H9 (cell line): ENCODE measurements at regions not wholly inside any gene's neighbourhood (a gene's known extent, or its start where the extent isn't known, plus 50 kb on each side); places are given as distances from the start of the nearest gene placed in this dataset.

ENCODE experiments used
- DNase-seq: peaks from one replicate; pipeline ENCODE4 v3.0.0-alpha.2; 2017
- H2AFZ ChIP-seq: one replicate; pipeline ENCODE4 v1.6.1; 2013; ENCODE audit warnings: mild to moderate bottlenecking, low read length, control low read depth, moderate library complexity
- H2AK5ac ChIP-seq: 2 replicates; pipeline ENCODE4 v1.6.1; 2013; ENCODE audit warnings: low read length, control low read depth, mixed read lengths; ENCODE audit not compliant: insufficient read length
- H2BK120ac ChIP-seq: one replicate; pipeline ENCODE4 v1.6.1; 2013; ENCODE audit warnings: low read depth, mild to moderate bottlenecking, low read length, control low read depth, inconsistent platforms; ENCODE audit not compliant: poor library complexity, severe bottlenecking
- H2BK12ac ChIP-seq: 2 replicates; pipeline ENCODE4 v1.6.1; 2013; ENCODE audit warnings: low read length, control low read depth, mixed read lengths, low read depth; ENCODE audit not compliant: insufficient read length
- H2BK15ac ChIP-seq: 2 replicates; pipeline ENCODE4 v1.6.1; 2013; ENCODE audit warnings: low read depth, low read length, control low read depth
- H2BK20ac ChIP-seq: one replicate; pipeline ENCODE4 v1.6.1; 2013; ENCODE audit warnings: low read depth, mild to moderate bottlenecking, low read length, control low read depth, inconsistent platforms; ENCODE audit not compliant: poor library complexity, severe bottlenecking
- H2BK5ac ChIP-seq: 2 replicates; pipeline ENCODE4 v1.6.1; 2013; ENCODE audit warnings: low read length, control low read depth, mixed read lengths; ENCODE audit not compliant: insufficient read length
- H3K14ac ChIP-seq: 2 replicates; pipeline ENCODE4 v1.6.1; 2013; ENCODE audit warnings: low read length, control low read depth; ENCODE audit not compliant: insufficient read depth
- H3K18ac ChIP-seq: 2 replicates; pipeline ENCODE4 v1.6.1; 2013; ENCODE audit warnings: low read depth, mild to moderate bottlenecking, mixed read lengths, low read length, control low read depth; ENCODE audit not compliant: insufficient read length
- H3K23ac ChIP-seq: 2 replicates; pipeline ENCODE4 v1.6.1; 2013; ENCODE audit warnings: low read length, control low read depth, mixed read lengths, low read depth; ENCODE audit not compliant: insufficient read length
- H3K23me2 ChIP-seq: 2 replicates; pipeline ENCODE4 v1.6.1; 2013; ENCODE audit warnings: low read depth, mild to moderate bottlenecking, mixed read lengths, low read length, control low read depth; ENCODE audit not compliant: insufficient read length, poor library complexity, severe bottlenecking
- H3K27ac ChIP-seq: 2 replicates; pipeline ENCODE4 v1.5.1; 2013; ENCODE audit warnings: low read length, control low read depth, mixed read lengths, low read depth; ENCODE audit not compliant: insufficient read length
- H3K27me3 ChIP-seq: 2 replicates; pipeline ENCODE4 v1.6.1; 2013; ENCODE audit warnings: low read length, control low read depth, inconsistent platforms; ENCODE audit not compliant: insufficient read depth
- H3K4ac ChIP-seq: 2 replicates; pipeline ENCODE4 v1.6.1; 2013; ENCODE audit warnings: low read depth, mild to moderate bottlenecking, control low read depth, inconsistent platforms, low read length, moderate library complexity
- H3K4me1 ChIP-seq: 2 replicates; pipeline ENCODE4 v1.6.1; 2013; ENCODE audit warnings: low read length, control low read depth, inconsistent platforms; ENCODE audit not compliant: insufficient read depth
- H3K4me2 ChIP-seq: 2 replicates; pipeline ENCODE4 v1.6.1; 2013; ENCODE audit warnings: low read length, control low read depth, mixed read lengths; ENCODE audit not compliant: insufficient read length, insufficient read depth
- H3K56ac ChIP-seq: 2 replicates; pipeline ENCODE4 v1.6.1; 2013; ENCODE audit warnings: low read depth, mild to moderate bottlenecking, mixed read lengths, low read length, control low read depth; ENCODE audit not compliant: insufficient read length
- H3K79me1 ChIP-seq: 2 replicates; pipeline ENCODE4 v1.6.1; 2013; ENCODE audit warnings: low read depth, mild to moderate bottlenecking, moderate library complexity, low read length, control low read depth, inconsistent platforms; ENCODE audit not compliant: insufficient read depth, poor library complexity, severe bottlenecking
- H3K79me2 ChIP-seq: 2 replicates; pipeline ENCODE4 v1.6.1; 2013; ENCODE audit warnings: low read length, control low read depth, inconsistent platforms; ENCODE audit not compliant: insufficient read depth
- H3K9ac ChIP-seq: 2 replicates; pipeline ENCODE4 v1.6.1; 2013; ENCODE audit warnings: low read length, control low read depth, mixed read lengths; ENCODE audit not compliant: insufficient read length; ENCODE audit errors: extremely low read depth
- H3K9me3 ChIP-seq: one replicate; pipeline ENCODE4 v1.6.1; 2013; ENCODE audit warnings: low read depth, low read length, inconsistent platforms; ENCODE audit not compliant: control insufficient read depth
- H3T11ph ChIP-seq: one replicate; pipeline ENCODE4 v1.6.1; 2013; ENCODE audit warnings: mild to moderate bottlenecking, low read length, control low read depth, inconsistent platforms
- H4K20me1 ChIP-seq: one replicate; pipeline ENCODE4 v1.6.1; 2013; ENCODE audit not compliant: control insufficient read depth, insufficient read length, insufficient read depth
- H4K5ac ChIP-seq: 2 replicates; pipeline ENCODE4 v1.6.1; 2013; ENCODE audit warnings: low read depth, mild to moderate bottlenecking, mixed read lengths, low read length, control low read depth; ENCODE audit not compliant: insufficient read length
- H4K8ac ChIP-seq: replicated peaks from 2 replicates; pipeline ENCODE4 v1.6.1; 2013; ENCODE audit warnings: low read length, control low read depth, mixed read lengths, low read depth; ENCODE audit not compliant: insufficient read length
- H4K91ac ChIP-seq: 2 replicates; pipeline ENCODE4 v1.6.1; 2013; ENCODE audit warnings: low read depth, mild to moderate bottlenecking, moderate library complexity, mixed read lengths, low read length, control low read depth; ENCODE audit not compliant: insufficient read length
- H3K27ac Mint-ChIP-seq, 3 experiments: 2 replicates in 2 of 3; 3 replicates in 1 of 3; pipeline ENCODE4 v1.8.0; 2020 to 2021; ENCODE audit warnings: mixed read lengths in 3 of 3, mild to moderate bottlenecking in 1 of 3, moderate library complexity in 1 of 3
- H3K27me3 Mint-ChIP-seq: 2 replicates; pipeline ENCODE4 v1.8.0; 2021; ENCODE audit warnings: low read depth, mild to moderate bottlenecking, moderate library complexity, mixed read lengths
- H3K36me3 Mint-ChIP-seq, 3 experiments: 2 replicates in 2 of 3; 3 replicates in 1 of 3; pipeline ENCODE4 v1.8.0; 2020 to 2021; ENCODE audit warnings: low read depth in 3 of 3, mixed read lengths in 3 of 3; ENCODE audit not compliant: insufficient read depth in 1 of 3
- H3K4me1 Mint-ChIP-seq, 2 experiments: 2 replicates each; pipeline ENCODE4 v1.8.0; 2020; ENCODE audit warnings: mixed read lengths in 2 of 2
- H3K4me3 Mint-ChIP-seq, 2 experiments: 2 replicates in 1 of 2; 3 replicates in 1 of 2; pipeline ENCODE4 v1.8.0; 2020 to 2021; ENCODE audit warnings: mild to moderate bottlenecking in 2 of 2, mixed read lengths in 2 of 2, moderate library complexity in 1 of 2
- H3K9me3 Mint-ChIP-seq, 2 experiments: 2 replicates in 1 of 2; 3 replicates in 1 of 2; pipeline ENCODE4 v1.8.0; 2020; ENCODE audit warnings: mild to moderate bottlenecking in 2 of 2, mixed read lengths in 2 of 2, moderate library complexity in 1 of 2
- CTCF ChIP-seq: fragments of 200-600 bp; sonication (generic); conservative IDR thresholded peaks from 3 replicates; pipeline ENCODE4 v1.8.0; 2021; ENCODE audit warnings: antibody characterized with exemption, mild to moderate bottlenecking
- WGBS: extraction: QIAGEN DNeasy Blood & Tissue Kit; methylation state at CpG from one replicate; pipeline ENCODE4 v1.1.7; 2013; ENCODE audit warnings: missing lambda C conversion rate, low lambda C conversion rate, mixed read lengths; ENCODE audit not compliant: insufficient read length; ENCODE audit errors: extremely low coverage; 5-methylcytosine and 5-hydroxymethylcytosine counted together

GRCh38 chr6:134544737-134545136 lies 226.8 kb upstream of the SGK1 start:
- H2AFZ ChIP-seq, result no peak overlapping the region

More at GRCh38 chr6:134544737-134545136, 226.8 kb upstream of the SGK1 start:
- Histone ChIP-seq H3K27me3 (no peaks in the 10 kb centered on the region), H3K23me2 (no peaks in the 10 kb centered on the region), H4K8ac (no peak overlapping the region), H3K18ac (no peak overlapping the region), H3K23ac (no peak overlapping the region), H3K27ac (no peak overlapping the region), H2BK120ac (no peak overlapping the region), H3T11ph (no peak overlapping the region), H3K4ac (no peak overlapping the region), H4K5ac (no peak overlapping the region), H4K20me1 (no peaks in the 10 kb centered on the region), H3K9ac (no peak overlapping the region), H3K9me3 (no peaks in the 10 kb centered on the region), H3K79me2 (0 out of 2 replicates have a peak, but pooled peaks cover 1% of the 10 kb centered on the region), H2AK5ac (no peak overlapping the region), H2BK20ac (no peak overlapping the region), H3K56ac (no peak overlapping the region), H2BK12ac (no peak overlapping the region), H3K4me2 (no peak overlapping the region), H3K79me1 (no peaks in the 10 kb centered on the region), H2BK15ac (no peak overlapping the region), H4K91ac (no peak overlapping the region), H2BK5ac (no peak overlapping the region), H3K14ac (no peak overlapping the region), H3K4me1 (no peaks in the 10 kb centered on the region)
- Mint-ChIP-seq H3K4me1 (peaks cover 1 to 6% of the 10 kb centered on the region in 2 experiments; a peak in 3 of 4 replicates), H3K4me3 (no peak overlapping the region), H3K27ac (no peak overlapping the region), H3K27me3 (no peaks in the 10 kb centered on the region), H3K36me3 (no peaks in the 10 kb centered on the region), H3K9me3 (no peaks in the 10 kb centered on the region)
- TF ChIP-seq CTCF, result no peak
- WGBS, result no CpG with 5 or more reads among the region's 2 CpGs
- no peak for DNase-seq
